Keratinocyte (primary cell): ENCODE measurements at regions not wholly inside any gene's neighbourhood (a gene's known extent, or its start where the extent isn't known, plus 50 kb on each side); places are given as distances from the start of the nearest gene placed in this dataset.

Experiments
- DNase-seq: peaks from one replicate; pipeline ENCODE4 v3.0.0-alpha.2; 2011; ENCODE audit warnings: low read depth, missing footprints, low spot score
- FAIRE-seq: peaks from 2 replicates; lab custom pipeline; 2011; peaks lifted over from hg19 to GRCh38; lab: Jason Lieb, UNC
- H2AFZ ChIP-seq: 2 replicates; pipeline ENCODE4 v1.6.0; 2012; ENCODE audit warnings: low read length, control low read depth, inconsistent platforms; ENCODE audit not compliant: control insufficient read depth
- H3K27ac ChIP-seq: 2 replicates; pipeline ENCODE4 v1.5.1; 2011; ENCODE audit warnings: low read length; ENCODE audit not compliant: control insufficient read depth, insufficient read depth
- H3K27me3 ChIP-seq: 3 replicates; pipeline ENCODE4 v1.6.0; 2011; ENCODE audit warnings: low read length; ENCODE audit not compliant: control insufficient read depth, insufficient read depth; ENCODE audit errors: extremely low read depth
- H3K36me3 ChIP-seq, 2 experiments: 2 replicates in 1 of 2; 3 replicates in 1 of 2; pipeline ENCODE4 v1.5.1; 2011; ENCODE audit warnings: low read length in 2 of 2, mild to moderate bottlenecking in 1 of 2; ENCODE audit not compliant: control insufficient read depth in 2 of 2, insufficient read depth in 2 of 2; ENCODE audit errors: extremely low read depth in 1 of 2
- H3K4me1 ChIP-seq: 3 replicates; pipeline ENCODE4 v1.5.1; 2011; ENCODE audit warnings: low read length; ENCODE audit not compliant: control insufficient read depth, insufficient read depth; ENCODE audit errors: extremely low read depth
- H3K4me2 ChIP-seq: 3 replicates; pipeline ENCODE4 v1.6.0; 2011; ENCODE audit warnings: low read depth, low read length; ENCODE audit not compliant: control insufficient read depth, insufficient read depth; ENCODE audit errors: extremely low read depth
- H3K4me3 ChIP-seq, 3 experiments: fragments of 200-600 bp in 1 of 3; sonication (generic) in 1 of 3; 2 replicates in 2 of 3; 3 replicates in 1 of 3; pipeline ENCODE4 v1.5.1; 2011 to 2016; ENCODE audit warnings: low read length in 3 of 3, mild to moderate bottlenecking in 3 of 3, control low read depth in 2 of 3, inconsistent platforms in 1 of 3, low read depth in 1 of 3, mixed read lengths in 1 of 3, mixed run types in 1 of 3, moderate library complexity in 1 of 3; ENCODE audit not compliant: control insufficient read depth in 2 of 3, insufficient read depth in 2 of 3; ENCODE audit errors: extremely low read depth in 1 of 3
- H3K79me2 ChIP-seq: 2 replicates; pipeline ENCODE4 v1.6.0; 2012; ENCODE audit warnings: low read length; ENCODE audit not compliant: control insufficient read depth, insufficient read depth
- H3K9ac ChIP-seq: 3 replicates; pipeline ENCODE4 v1.6.0; 2011; ENCODE audit warnings: low read length; ENCODE audit not compliant: control insufficient read depth, insufficient read depth; ENCODE audit errors: extremely low read depth
- H3K9me1 ChIP-seq: 3 replicates; pipeline ENCODE4 v1.6.0; 2011; ENCODE audit warnings: low read length; ENCODE audit not compliant: control insufficient read depth, insufficient read depth; ENCODE audit errors: extremely low read depth
- H3K9me3 ChIP-seq: 2 replicates; pipeline ENCODE4 v1.5.1; 2012; ENCODE audit warnings: low read depth, low read length; ENCODE audit not compliant: control insufficient read depth
- H4K20me1 ChIP-seq: 3 replicates; pipeline ENCODE4 v1.6.0; 2011; ENCODE audit warnings: low read length; ENCODE audit not compliant: control insufficient read depth, insufficient read depth; ENCODE audit errors: extremely low read depth
- EZH2 ChIP-seq: IDR thresholded peaks from one replicate; pipeline ENCODE4 v1.6.1; 2012; ENCODE audit warnings: inconsistent platforms, mild to moderate bottlenecking, low read length, moderate library complexity
- dilution Hi-C: fragments of 300-500 bp; cut with MboI; formaldehyde crosslinking; loops from one replicate; pipeline ENCODE4 v1.7.0; 2020; ENCODE audit warnings: low sequenced_read_pairs; ENCODE audit not compliant: extremely low pct_ligation_motif_present
- TF ChIP-seq, protein P1 (sequence below), 3 experiments: IDR thresholded peaks in 1 of 3; conservative IDR thresholded peaks in 1 of 3; optimal IDR thresholded peaks in 1 of 3; 2 replicates in 2 of 3; 3 replicates in 1 of 3; pipeline versions ENCODE3 to v1.5.1; 2011; ENCODE audit warnings: low read length in 3 of 3, mild to moderate bottlenecking in 3 of 3, moderate library complexity in 2 of 3, control low read depth in 1 of 3, inconsistent platforms in 1 of 3; ENCODE audit not compliant: insufficient read depth in 2 of 3; ENCODE audit errors: extremely low read depth in 1 of 3

DNA sequence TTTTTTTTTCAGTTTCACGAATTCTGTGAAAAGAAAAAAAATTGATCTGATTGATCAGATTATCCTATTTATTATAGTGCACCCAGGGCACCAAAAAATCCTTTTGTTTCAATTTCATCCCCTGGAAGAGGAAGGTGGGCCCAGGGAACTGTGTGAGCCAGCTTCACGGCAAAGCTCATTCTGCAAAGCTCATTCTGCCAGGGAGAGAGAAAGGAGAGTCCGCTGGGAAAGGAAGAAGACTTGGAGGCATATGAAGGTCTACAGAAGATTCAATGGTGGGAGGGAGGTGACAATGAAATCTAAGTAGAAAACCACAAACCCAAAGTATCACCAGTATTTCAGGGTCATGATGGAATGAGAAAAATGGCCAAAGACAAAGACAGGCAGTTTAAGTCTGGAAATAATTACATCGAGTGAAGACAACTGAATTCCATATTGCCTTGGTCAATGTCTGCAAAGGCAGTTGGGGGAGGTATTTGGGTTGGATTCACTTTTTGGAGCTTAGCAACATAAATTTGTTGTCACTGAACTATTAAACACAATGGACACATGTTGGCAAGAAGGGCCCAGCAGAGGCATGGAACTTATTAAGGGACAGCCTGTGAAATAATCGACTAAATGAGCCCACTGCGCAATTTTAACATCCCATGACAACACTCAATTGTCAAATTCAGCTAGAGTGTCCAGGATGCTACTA lies 587.8 kb upstream of the MKI67 start:
- no peak for TF ChIP-seq EZH2
- TF ChIP-seq, protein P1, sequence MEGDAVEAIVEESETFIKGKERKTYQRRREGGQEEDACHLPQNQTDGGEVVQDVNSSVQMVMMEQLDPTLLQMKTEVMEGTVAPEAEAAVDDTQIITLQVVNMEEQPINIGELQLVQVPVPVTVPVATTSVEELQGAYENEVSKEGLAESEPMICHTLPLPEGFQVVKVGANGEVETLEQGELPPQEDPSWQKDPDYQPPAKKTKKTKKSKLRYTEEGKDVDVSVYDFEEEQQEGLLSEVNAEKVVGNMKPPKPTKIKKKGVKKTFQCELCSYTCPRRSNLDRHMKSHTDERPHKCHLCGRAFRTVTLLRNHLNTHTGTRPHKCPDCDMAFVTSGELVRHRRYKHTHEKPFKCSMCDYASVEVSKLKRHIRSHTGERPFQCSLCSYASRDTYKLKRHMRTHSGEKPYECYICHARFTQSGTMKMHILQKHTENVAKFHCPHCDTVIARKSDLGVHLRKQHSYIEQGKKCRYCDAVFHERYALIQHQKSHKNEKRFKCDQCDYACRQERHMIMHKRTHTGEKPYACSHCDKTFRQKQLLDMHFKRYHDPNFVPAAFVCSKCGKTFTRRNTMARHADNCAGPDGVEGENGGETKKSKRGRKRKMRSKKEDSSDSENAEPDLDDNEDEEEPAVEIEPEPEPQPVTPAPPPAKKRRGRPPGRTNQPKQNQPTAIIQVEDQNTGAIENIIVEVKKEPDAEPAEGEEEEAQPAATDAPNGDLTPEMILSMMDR (optimal IDR thresholded peaks at IDR 0.05 in 1 of 3, IDR thresholded peaks at IDR 0.05 in 1 of 3, conservative IDR thresholded peaks at IDR 0.05 in 1 of 3; ENCODE audit: extremely low read depth in 1 of 3, insufficient read depth in 2 of 3, low read length in 3 of 3), result no peak
- H3K9ac ChIP-seq, result no peak overlapping the region
- H3K9me3 ChIP-seq, result peaks cover 7% of the 10 kb centered on the region
- dilution Hi-C loops, result no loop called here
- no peak for DNase-seq
- no peaks in the 10 kb centered on the region for H3K4me1 ChIP-seq
- no peak overlapping the region for H3K4me2 ChIP-seq
- H4K20me1 ChIP-seq, result no peaks in the 10 kb centered on the region
- no peak for FAIRE-seq
- H3K4me3 ChIP-seq, result no peak overlapping the region
- H3K36me3 ChIP-seq, result no peaks in the 10 kb centered on the region
- H3K9me1 ChIP-seq, result no peaks in the 10 kb centered on the region
- H3K27ac ChIP-seq, result no peak overlapping the region
- no peak overlapping the region for H2AFZ ChIP-seq
- no peaks in the 10 kb centered on the region for H3K79me2 ChIP-seq
- H3K27me3 ChIP-seq, result no peaks in the 10 kb centered on the region

DNA sequence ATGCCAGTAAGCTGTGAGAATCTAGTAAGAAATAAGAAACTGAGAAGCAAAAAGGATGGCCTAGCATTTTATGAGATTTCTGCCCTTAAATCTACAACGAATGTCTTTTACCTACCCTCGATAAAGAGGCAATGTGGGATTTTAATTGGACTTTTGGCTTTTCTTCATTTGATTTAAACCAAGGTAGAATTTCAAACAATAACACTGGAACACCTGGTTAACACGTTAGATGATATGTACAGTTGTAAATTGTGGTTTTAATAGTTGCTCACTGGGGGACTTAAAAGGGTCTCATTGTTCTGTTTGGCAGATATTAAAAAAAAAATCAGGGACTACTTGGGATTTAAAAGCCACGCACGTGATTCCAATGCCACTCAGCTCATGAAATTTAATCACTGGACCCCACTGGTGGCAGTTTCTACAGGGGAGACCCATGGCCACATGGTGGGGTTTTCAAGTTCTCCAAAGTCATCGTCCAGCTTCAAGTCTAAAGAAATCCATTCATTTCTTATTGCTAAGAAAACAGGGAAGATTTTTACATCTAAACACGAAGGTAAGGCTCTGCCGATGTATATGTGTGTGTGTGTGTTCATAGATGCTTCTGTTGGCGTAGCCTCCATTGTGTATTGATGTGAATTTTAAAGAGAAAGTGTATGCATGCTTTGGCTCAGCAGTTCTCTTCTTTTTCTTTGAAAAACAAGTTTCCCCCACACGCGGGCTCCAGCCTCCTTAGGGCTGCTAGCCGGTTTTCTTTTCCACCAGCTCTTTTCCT lies 588.6 kb upstream of the MKI67 start:
- Histone ChIP-seq H3K4me1 (no peaks in the 10 kb centered on the region), H2AFZ (no peak overlapping the region), H3K27ac (no peak overlapping the region), H3K27me3 (no peaks in the 10 kb centered on the region), H3K4me3 (no peak overlapping the region), H3K9me1 (no peaks in the 10 kb centered on the region), H3K4me2 (no peak overlapping the region), H3K9me3 (peaks cover 9% of the 10 kb centered on the region), H3K36me3 (no peaks in the 10 kb centered on the region), H3K9ac (no peak overlapping the region), H3K79me2 (no peaks in the 10 kb centered on the region), H4K20me1 (no peaks in the 10 kb centered on the region)
- FAIRE-seq (no peak), DNase-seq (no peak)
- TF ChIP-seq, protein P1 (optimal IDR thresholded peaks at IDR 0.05 in 1 of 3, IDR thresholded peaks at IDR 0.05 in 1 of 3, conservative IDR thresholded peaks at IDR 0.05 in 1 of 3; ENCODE audit: extremely low read depth in 1 of 3, insufficient read depth in 2 of 3, low read length in 3 of 3), result no peak
- no peak for TF ChIP-seq EZH2
- dilution Hi-C loops, result no loop called here
